ENCODE measurements at regions not wholly inside any gene's neighbourhood (a gene's known extent, or its start where the extent isn't known, plus 50 kb on each side); places are given as distances from the start of the nearest gene placed in this dataset.

DNA sequence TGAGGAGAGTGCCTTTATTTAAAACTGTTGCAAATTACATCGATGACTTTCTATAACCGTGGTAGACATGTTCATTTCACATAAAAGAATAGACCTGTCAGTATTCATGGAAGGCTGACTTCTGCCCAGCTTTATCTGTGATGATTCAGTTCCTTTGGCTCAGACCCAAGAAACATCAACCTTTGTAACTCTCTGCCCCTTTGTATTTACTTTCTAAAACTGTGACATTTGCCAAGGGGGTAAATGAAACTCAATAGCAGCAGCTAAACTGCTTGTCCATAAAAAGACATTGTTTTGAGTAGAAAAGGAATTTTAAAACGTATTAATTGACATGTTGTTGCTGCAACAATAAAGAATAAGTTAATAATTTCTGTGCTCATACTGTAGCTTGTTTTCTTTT lies 137.8 kb upstream of the ANKH start:
- Histone ChIP-seq H2BK15ac (ENCODE audit: low read length) (no peak overlapping the region), H3K27me3 (replicated peaks in 1 of 4; ENCODE audit: control insufficient read depth in 3 of 4, extremely low read depth in 1 of 4, insufficient read depth in 3 of 4, low read length in 3 of 4) (no peaks in the 10 kb centered on the region), H3K9ac (replicated peaks in 1 of 4; ENCODE audit: extremely low read depth in 1 of 4, low read depth in 3 of 4, low read length in 3 of 4) (no peak overlapping the region), H2BK120ac (replicated peaks; ENCODE audit: low read depth, low read length) (no peak overlapping the region), H3K4me2 (ENCODE audit: insufficient read depth in 1 of 2, low read depth in 2 of 2, low read length in 2 of 2) (no peak overlapping the region), H4K91ac (replicated peaks; ENCODE audit: insufficient read length, low read length) (no peak overlapping the region), H3K4ac (replicated peaks; ENCODE audit: insufficient read length, low read depth, low read length) (no peak overlapping the region), H3K4me1 (replicated peaks in 1 of 4; ENCODE audit: control insufficient read depth in 3 of 4, insufficient read depth in 4 of 4, low read length in 3 of 4) (peaks cover 0 to 3% (median 0%) of the 10 kb centered on the region in 4 experiments; a peak in 2 of 7 replicates), H2AK5ac (ENCODE audit: low read depth, low read length) (no peak overlapping the region), H3K4me3 (ENCODE audit: extremely low read depth in 1 of 4, insufficient read depth in 2 of 4, low read depth in 3 of 4, low read length in 4 of 4) (no peak overlapping the region), H2BK5ac (ENCODE audit: low read depth, low read length) (no peak overlapping the region), H3K56ac (replicated peaks; ENCODE audit: insufficient read length, low read depth, low read length) (no peak overlapping the region), H2AFZ (ENCODE audit: low read length) (no peak overlapping the region), H3K27ac (ENCODE audit: low read depth, low read length) (no peak overlapping the region), H3K18ac (ENCODE audit: extremely low read depth, low read length) (no peak overlapping the region), H3K79me2 (ENCODE audit: control insufficient read depth in 1 of 2, insufficient read depth in 2 of 2, low read length in 2 of 2) (no peaks in the 10 kb centered on the region), H4K20me1 (replicated peaks in 1 of 2; ENCODE audit: control insufficient read depth in 1 of 2, insufficient read depth in 2 of 2, low read length in 2 of 2) (no peaks in the 10 kb centered on the region), H2BK20ac (ENCODE audit: low read length) (no peak overlapping the region), H3K23ac (ENCODE audit: insufficient read length) (no peak overlapping the region), H3K14ac (ENCODE audit: insufficient read length) (no peak overlapping the region), H3K79me1 (ENCODE audit: low read depth, low read length) (no peaks in the 10 kb centered on the region), H3K36me3 (ENCODE audit: control insufficient read depth in 2 of 4, insufficient read depth in 4 of 4, low read length in 3 of 4) (no peaks in the 10 kb centered on the region), H4K5ac (ENCODE audit: insufficient read length, low read depth, low read length) (no peak overlapping the region), H3K23me2 (ENCODE audit: low read depth, low read length) (no peaks in the 10 kb centered on the region), H3K9me3 (ENCODE audit: insufficient read depth in 2 of 2, low read depth in 1 of 2, low read length in 1 of 2) (no peaks in the 10 kb centered on the region), H2BK12ac (ENCODE audit: low read depth, low read length) (no peak overlapping the region), H4K8ac (ENCODE audit: extremely low read depth, insufficient read depth, low read length) (no peak overlapping the region)
- ChIA-PET CTCF (ENCODE audit: partially characterized antibody) (interaction anchor here (0.6 to 2.3 kb wide), 6 partner anchors 52 to 323 kb away, joined by 3 to 12 read pairs (median 4); no protein-coding TSS in a partner anchor), POLR2A (ENCODE audit: partially characterized antibody) (no interaction called here)
- no peak for DNase-seq (ENCODE audit: low read depth in 1 of 2, low spot score in 2 of 2)
- 84% methylated on average over 3 of the region's 3 CpGs; no CpG with 5 or more reads in 1 of the 2 experiments for WGBS, 2 experiments (ENCODE audit: extremely low coverage in 1 of 2, insufficient coverage in 1 of 2, insufficient read length in 1 of 2, insufficient replicate concordance in 2 of 2, low coverage in 1 of 2, low lambda C conversion rate in 2 of 2, missing lambda C conversion rate in 1 of 2)
- FAIRE-seq, result no peak
- TF ChIP-seq TBP (IDR thresholded peaks at IDR 0.05; ENCODE audit: low read depth, low read length) (no peak), RNF2 (IDR thresholded peaks at IDR 0.05; ENCODE audit: borderline replicate concordance, low read depth, low read length, missing control alignments, poor library complexity, severe bottlenecking) (no peak), CHD1 (IDR thresholded peaks at IDR 0.05; ENCODE audit: low read depth, low read length) (no peak), POLR2A (IDR thresholded peaks at IDR 0.05; ENCODE audit: control extremely low read depth in 1 of 2, low read depth in 2 of 2, low read length in 2 of 2) (no peak), POU5F1 (IDR thresholded peaks at IDR 0.05; ENCODE audit: low read depth, low read length) (no peak), TEAD4 (IDR thresholded peaks at IDR 0.05; ENCODE audit: low read depth, low read length) (no peak)

Measured in H1 (cell line).